ENCODE measurements at regions not wholly inside any gene's neighbourhood (a gene's known extent, or its start where the extent isn't known, plus 50 kb on each side); places are given as distances from the start of the nearest gene placed in this dataset.
"Not testable (repeated sequence)": the region's sequence is repeated elsewhere in the genome, so short reads cannot be mapped to it uniquely, and the experiment has no call there.

GRCh38 chr21:22194986-22195385 is 1196.8 kb downstream of the NCAM2 start:
- TF ChIP-seq CTCF (IDR thresholded peaks at IDR 0.05 in 2 of 3, conservative IDR thresholded peaks at IDR 0.05 in 1 of 3; ENCODE audit: borderline replicate concordance in 1 of 3, insufficient read depth in 1 of 3, low read depth in 2 of 3, low read length in 2 of 3); POLR2A (IDR thresholded peaks at IDR 0.05; ENCODE audit: borderline replicate concordance, extremely low read depth, insufficient read depth, insufficient read length); EZH2 (IDR thresholded peaks at IDR 0.05); REST (IDR thresholded peaks at IDR 0.05; ENCODE audit: low read depth); ATF3 (IDR thresholded peaks at IDR 0.05); TCF7L2 (IDR thresholded peaks at IDR 0.05; ENCODE audit: borderline replicate concordance, extremely low read depth, insufficient read depth, insufficient read length); MAX (IDR thresholded peaks at IDR 0.05); ZBTB33 (IDR thresholded peaks at IDR 0.05; ENCODE audit: extremely low read depth, insufficient replicate concordance, low read length): not testable (repeated sequence)

Data from HCT116 (cell line).